GM19372 (cell line): ENCODE measurements at regions not wholly inside any gene's neighbourhood (a gene's known extent, or its start where the extent isn't known, plus 50 kb on each side); places are given as distances from the start of the nearest gene placed in this dataset.

Experiments used
- ATAC-seq: cut with Tn5 transposase; IDR thresholded peaks from one replicate; pipeline ENCODE4 v1.9.1; 2021; ENCODE audit warnings: mild to moderate bottlenecking, low read depth, moderate library complexity; ENCODE audit not compliant: unreplicated experiment

GRCh38 chr2:111219285-111219684 is 98.6 kb downstream of the BCL2L11 start:
- peak; percentile 89 for ATAC-seq

- no peak for ATAC-seq
Measured at GRCh38 chr2:111219734-111220505, 99.2 kb downstream of the BCL2L11 start.

- no peak for ATAC-seq
Measured at GRCh38 chr2:111220962-111221361, 100.2 kb downstream of the BCL2L11 start.

GRCh38 chr2:111221701-111222100 is 101.0 kb downstream of the BCL2L11 start:
- ATAC-seq: no peak

- no peak for ATAC-seq
Measured at GRCh38 chr2:111222204-111222866, 101.6 kb downstream of the BCL2L11 start.

GRCh38 chr2:111225856-111226255 is 105.1 kb downstream of the BCL2L11 start:
- ATAC-seq: no peak

GRCh38 chr2:111226876-111227700 is 106.4 kb downstream of the BCL2L11 start:
- ATAC-seq: no peak

GRCh38 chr2:111227716-111228141 is 107.0 kb downstream of the BCL2L11 start:
- ATAC-seq: no peak

- no peak for ATAC-seq
Measured at GRCh38 chr2:111231532-111232252, 111.0 kb downstream of the BCL2L11 start.

- no peak for ATAC-seq
Measured at GRCh38 chr2:111235192-111236015, 114.7 kb downstream of the BCL2L11 start.

GRCh38 chr2:111236025-111236424 is 115.3 kb downstream of the BCL2L11 start:
- ATAC-seq: no peak

- ATAC-seq: no peak
Measured at GRCh38 chr2:111238296-111238695, 117.6 kb downstream of the BCL2L11 start.

- ATAC-seq: peak; percentile 56
Measured at GRCh38 chr2:111239107-111239506, 118.4 kb downstream of the BCL2L11 start.

GRCh38 chr2:111239581-111240249 is 119.0 kb downstream of the BCL2L11 start:
- no peak for ATAC-seq

GRCh38 chr2:111243295-111243694 is 122.6 kb downstream of the BCL2L11 start:
- ATAC-seq: no peak

- no peak for ATAC-seq
Measured at GRCh38 chr2:111244864-111245263, 124.2 kb downstream of the BCL2L11 start.

- no peak for ATAC-seq
Measured at GRCh38 chr2:111246620-111247061, 125.9 kb downstream of the BCL2L11 start.

GRCh38 chr2:111247491-111247890 is 126.8 kb downstream of the BCL2L11 start:
- ATAC-seq: no peak

GRCh38 chr2:111249806-111250205 is 129.1 kb downstream of the BCL2L11 start:
- ATAC-seq: no peak
